ENCODE measurements at regions not wholly inside any gene's neighbourhood (a gene's known extent, or its start where the extent isn't known, plus 50 kb on each side); places are given as distances from the start of the nearest gene placed in this dataset.

- TF ChIP-seq POLR2AphosphoS5 (IDR thresholded peaks at IDR 0.05) (no peak), EP300 (IDR thresholded peaks at IDR 0.05) (no peak), POLR2A (IDR thresholded peaks at IDR 0.05; ENCODE audit: low read depth) (no peak), CTCF (IDR thresholded peaks at IDR 0.05) (no peak)
- no peaks in the 10 kb centered on the region for H3K36me3 ChIP-seq
- no peak for DNase-seq (ENCODE audit: extremely low spot score)
- 83% methylated on average over 9 of the region's 9 CpGs for WGBS
- H3K4me3 ChIP-seq: no peak overlapping the region
- no peaks in the 10 kb centered on the region for H3K27me3 ChIP-seq
- no peaks in the 10 kb centered on the region for H3K4me1 ChIP-seq
- intact Hi-C loops (cut with DNase I): no loop called here
- no peak overlapping the region for H3K27ac ChIP-seq (replicated peaks in 1 of 4)
- peaks cover 0 to 5% (median 0%) of the 10 kb centered on the region in 4 donors for H3K9me3 ChIP-seq
Observed at GRCh38 chr10:33066558-33067236, 108.7 kb upstream of the ITGB1 start.

GRCh38 chr10:33065111-33065510, 107.1 kb upstream of the ITGB1 start:
- H3K27ac ChIP-seq (replicated peaks in 1 of 4): no peak overlapping the region
- no peak overlapping the region for H3K4me3 ChIP-seq
- DNase-seq (ENCODE audit: extremely low spot score): no peak
- no peaks in the 10 kb centered on the region for H3K36me3 ChIP-seq
- TF ChIP-seq POLR2AphosphoS5 (IDR thresholded peaks at IDR 0.05): no peak
- no peak for TF ChIP-seq POLR2A (IDR thresholded peaks at IDR 0.05; ENCODE audit: low read depth)
- TF ChIP-seq EP300 (IDR thresholded peaks at IDR 0.05): no peak
- no peak for TF ChIP-seq CTCF (IDR thresholded peaks at IDR 0.05)
- WGBS: 96% methylated on average over 1 of the region's 1 CpG
- H3K4me1 ChIP-seq: no peaks in the 10 kb centered on the region
- H3K9me3 ChIP-seq: peaks cover 0 to 2% (median 0%) of the 10 kb centered on the region in 4 donors
- intact Hi-C loops (cut with DNase I): no loop called here
- no peaks in the 10 kb centered on the region for H3K27me3 ChIP-seq

- intact Hi-C loops (cut with DNase I): no loop called here
- H3K4me3 ChIP-seq: no peak overlapping the region
- DNase-seq (ENCODE audit: extremely low spot score): no peak
- no peak overlapping the region for H3K27ac ChIP-seq (replicated peaks in 1 of 4)
- no peaks in the 10 kb centered on the region for H3K4me1 ChIP-seq
- H3K27me3 ChIP-seq: no peaks in the 10 kb centered on the region
- H3K9me3 ChIP-seq: no peaks in the 10 kb centered on the region
- whole genome bisulfite sequencing: 92% methylated on average over 1 of the region's 1 CpG
- H3K36me3 ChIP-seq: no peaks in the 10 kb centered on the region
- TF ChIP-seq POLR2AphosphoS5 (IDR thresholded peaks at IDR 0.05): no peak
- TF ChIP-seq EP300 (IDR thresholded peaks at IDR 0.05): no peak
- no peak for TF ChIP-seq POLR2A (IDR thresholded peaks at IDR 0.05; ENCODE audit: low read depth)
- no peak for TF ChIP-seq CTCF (IDR thresholded peaks at IDR 0.05)
Observed at GRCh38 chr10:33064706-33065105, 106.7 kb upstream of the ITGB1 start.

- Histone ChIP-seq H3K27ac (replicated peaks in 1 of 4) (no peak overlapping the region), H3K4me3 (no peak overlapping the region), H3K9me3 (no peaks in the 10 kb centered on the region), H3K27me3 (no peaks in the 10 kb centered on the region), H3K36me3 (no peaks in the 10 kb centered on the region), H3K4me1 (peaks cover 0 to 6% (median 0%) of the 10 kb centered on the region in 4 donors)
- DNase-seq (ENCODE audit: extremely low spot score): no peak
- intact Hi-C loops (cut with DNase I): no loop called here
- no peak for TF ChIP-seq POLR2AphosphoS5 (IDR thresholded peaks at IDR 0.05)
- no peak for TF ChIP-seq CTCF (IDR thresholded peaks at IDR 0.05)
- TF ChIP-seq POLR2A (IDR thresholded peaks at IDR 0.05; ENCODE audit: low read depth): no peak
- no peak for TF ChIP-seq EP300 (IDR thresholded peaks at IDR 0.05)
- WGBS: 93% methylated on average over 12 of the region's 12 CpGs
Observed at GRCh38 chr10:33057620-33058019, 99.6 kb upstream of the ITGB1 start.

Data from esophagus muscularis mucosa (tissue), 4 donors.